ENCODE measurements at regions not wholly inside any gene's neighbourhood (a gene's known extent, or its start where the extent isn't known, plus 50 kb on each side); places are given as distances from the start of the nearest gene placed in this dataset.
"Not testable (repeated sequence)": the region's sequence is repeated elsewhere in the genome, so short reads cannot be mapped to it uniquely, and the experiment has no call there.

- no peak for DNase-seq (ENCODE audit: low spot score)
- ATAC-seq, result peak; percentile 85
Observed at GRCh38 chrX:67437821-67438220, 106.0 kb upstream of the AR start.

DNA sequence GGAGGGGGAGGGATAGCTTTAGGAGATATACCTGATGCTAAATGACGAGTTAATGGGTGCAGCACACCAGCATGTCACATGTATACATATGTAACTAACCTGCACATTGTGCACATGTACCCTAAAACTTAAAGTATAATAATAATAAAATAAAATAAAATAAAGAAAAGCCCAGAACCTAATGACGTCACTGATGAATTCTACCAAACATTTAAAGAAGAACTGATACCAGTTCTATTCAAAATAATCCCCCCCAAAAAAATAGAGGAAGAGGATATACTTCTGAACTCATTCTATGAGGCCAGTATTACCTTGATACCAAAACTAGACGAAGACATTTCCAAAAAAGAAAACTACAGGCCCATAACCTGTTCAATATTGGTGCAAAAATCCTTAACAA, 68.6 kb upstream of the AR start:
- ATAC-seq, result not testable (repeated sequence)

DNA sequence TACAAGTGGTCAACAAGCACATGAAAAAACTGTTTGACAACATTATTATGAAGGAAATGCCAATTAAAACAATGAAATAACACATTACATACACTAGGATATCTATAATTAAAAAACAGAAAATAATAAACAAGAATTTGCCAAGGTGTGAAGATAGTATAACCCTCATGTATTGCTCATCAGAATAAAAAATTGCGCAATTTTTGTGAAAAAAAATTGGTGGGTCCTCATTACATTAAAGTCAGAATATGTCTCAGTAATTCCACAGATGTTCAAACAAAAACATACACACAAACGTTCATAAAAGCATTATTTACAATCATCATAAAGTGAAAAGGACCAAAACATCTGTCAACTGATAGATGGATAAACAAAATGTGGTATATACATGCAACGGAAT, 63.0 kb upstream of the AR start:
- no peak for DNase-seq (ENCODE audit: low spot score)
- ATAC-seq, result no peak

More for the DNA sequence above, 68.6 kb upstream of the AR start:
- DNase-seq (ENCODE audit: low spot score), result not testable (repeated sequence)
